ENCODE measurements at regions not wholly inside any gene's neighbourhood (a gene's known extent, or its start where the extent isn't known, plus 50 kb on each side); places are given as distances from the start of the nearest gene placed in this dataset.

GRCh38 chr3:89580859-89581258 is 473.4 kb downstream of the EPHA3 start:
- Histone ChIP-seq H3K27me3 (ENCODE audit: insufficient read depth, poor library complexity, severe bottlenecking) (no peaks in the 10 kb centered on the region), H3K27ac (replicated peaks) (no peak overlapping the region), H3K4me3 (replicated peaks; ENCODE audit: insufficient read depth, low read length) (no peak overlapping the region)
- TF ChIP-seq POLR2AphosphoS5 (IDR thresholded peaks at IDR 0.05; ENCODE audit: low read depth) (no peak), SPI1 (IDR thresholded peaks at IDR 0.05; ENCODE audit: borderline replicate concordance, low read depth) (no peak), GABPA (IDR thresholded peaks at IDR 0.05; ENCODE audit: low read depth) (no peak), REST (IDR thresholded peaks at IDR 0.05; ENCODE audit: insufficient replicate concordance, low read depth) (no peak)
- TF ChIP-seq, protein P1, sequence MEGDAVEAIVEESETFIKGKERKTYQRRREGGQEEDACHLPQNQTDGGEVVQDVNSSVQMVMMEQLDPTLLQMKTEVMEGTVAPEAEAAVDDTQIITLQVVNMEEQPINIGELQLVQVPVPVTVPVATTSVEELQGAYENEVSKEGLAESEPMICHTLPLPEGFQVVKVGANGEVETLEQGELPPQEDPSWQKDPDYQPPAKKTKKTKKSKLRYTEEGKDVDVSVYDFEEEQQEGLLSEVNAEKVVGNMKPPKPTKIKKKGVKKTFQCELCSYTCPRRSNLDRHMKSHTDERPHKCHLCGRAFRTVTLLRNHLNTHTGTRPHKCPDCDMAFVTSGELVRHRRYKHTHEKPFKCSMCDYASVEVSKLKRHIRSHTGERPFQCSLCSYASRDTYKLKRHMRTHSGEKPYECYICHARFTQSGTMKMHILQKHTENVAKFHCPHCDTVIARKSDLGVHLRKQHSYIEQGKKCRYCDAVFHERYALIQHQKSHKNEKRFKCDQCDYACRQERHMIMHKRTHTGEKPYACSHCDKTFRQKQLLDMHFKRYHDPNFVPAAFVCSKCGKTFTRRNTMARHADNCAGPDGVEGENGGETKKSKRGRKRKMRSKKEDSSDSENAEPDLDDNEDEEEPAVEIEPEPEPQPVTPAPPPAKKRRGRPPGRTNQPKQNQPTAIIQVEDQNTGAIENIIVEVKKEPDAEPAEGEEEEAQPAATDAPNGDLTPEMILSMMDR (IDR thresholded peaks at IDR 0.05; ENCODE audit: insufficient read depth, low read length) = no peak
- DNase-seq (ENCODE audit: low read depth in 1 of 2, low spot score in 1 of 2) = no peak

GRCh38 chr3:89584398-89584797 is 477.0 kb downstream of the EPHA3 start:
- TF ChIP-seq GABPA (IDR thresholded peaks at IDR 0.05; ENCODE audit: low read depth) (no peak), REST (IDR thresholded peaks at IDR 0.05; ENCODE audit: insufficient replicate concordance, low read depth) (no peak), SPI1 (IDR thresholded peaks at IDR 0.05; ENCODE audit: borderline replicate concordance, low read depth) (no peak), POLR2AphosphoS5 (IDR thresholded peaks at IDR 0.05; ENCODE audit: low read depth) (no peak)
- TF ChIP-seq, protein P1 (IDR thresholded peaks at IDR 0.05; ENCODE audit: insufficient read depth, low read length) = no peak
- Histone ChIP-seq H3K4me3 (replicated peaks; ENCODE audit: insufficient read depth, low read length) (no peak overlapping the region), H3K27me3 (ENCODE audit: insufficient read depth, poor library complexity, severe bottlenecking) (no peaks in the 10 kb centered on the region), H3K27ac (replicated peaks) (no peak overlapping the region)
- no peak for DNase-seq (ENCODE audit: low read depth in 1 of 2, low spot score in 1 of 2)

- Histone ChIP-seq H3K27me3 (ENCODE audit: insufficient read depth, poor library complexity, severe bottlenecking) (no peaks in the 10 kb centered on the region), H3K27ac (replicated peaks) (no peak overlapping the region), H3K4me3 (replicated peaks; ENCODE audit: insufficient read depth, low read length) (no peak overlapping the region)
- DNase-seq (ENCODE audit: low read depth in 1 of 2, low spot score in 1 of 2) = no peak
- TF ChIP-seq GABPA (IDR thresholded peaks at IDR 0.05; ENCODE audit: low read depth) = no peak
- TF ChIP-seq POLR2AphosphoS5 (IDR thresholded peaks at IDR 0.05; ENCODE audit: low read depth) = no peak
- TF ChIP-seq, protein P1 (IDR thresholded peaks at IDR 0.05; ENCODE audit: insufficient read depth, low read length) = no peak
- TF ChIP-seq REST (IDR thresholded peaks at IDR 0.05; ENCODE audit: insufficient replicate concordance, low read depth) = no peak
- no peak for TF ChIP-seq SPI1 (IDR thresholded peaks at IDR 0.05; ENCODE audit: borderline replicate concordance, low read depth)
Observed at GRCh38 chr3:89586256-89586655, 478.8 kb downstream of the EPHA3 start.
